GM19035 (cell line): ENCODE measurements at regions not wholly inside any gene's neighbourhood (a gene's known extent, or its start where the extent isn't known, plus 50 kb on each side); places are given as distances from the start of the nearest gene placed in this dataset.
A peak's percentile ranks its signal among the peaks of the same experiment; 100 is the strongest.
"Not testable (repeated sequence)": the region's sequence is repeated elsewhere in the genome, so short reads cannot be mapped to it uniquely, and the experiment has no call there.

Experiments
- ATAC-seq: cut with Tn5 transposase; IDR thresholded peaks from one replicate; pipeline ENCODE4 v1.9.1; 2021; ENCODE audit not compliant: unreplicated experiment

DNA sequence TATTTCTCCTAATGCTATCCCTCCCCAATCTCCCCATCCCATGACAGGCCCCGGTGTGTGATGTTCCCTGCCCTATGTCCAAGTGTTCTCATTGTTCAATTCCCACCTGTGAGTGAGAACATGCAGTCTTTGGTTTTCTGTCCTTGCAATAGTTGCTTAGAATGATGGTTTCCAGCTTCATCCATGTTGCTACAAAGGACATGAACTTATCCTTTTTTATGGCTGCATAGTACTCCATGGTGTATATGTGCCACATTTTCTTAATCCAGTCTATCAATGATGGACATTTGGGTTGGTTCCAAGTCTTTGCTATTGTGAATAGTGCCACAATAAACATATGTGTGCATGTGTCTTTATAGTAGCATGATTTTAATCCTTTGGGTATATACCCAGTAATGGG, 51.3 kb upstream of the RIOK2 start:
- not testable (repeated sequence) for ATAC-seq

GRCh38 chr5:97242341-97242740, 59.3 kb upstream of the RIOK2 start:
- no peak for ATAC-seq

GRCh38 chr5:97243353-97243752, 60.3 kb upstream of the RIOK2 start:
- no peak for ATAC-seq

DNA sequence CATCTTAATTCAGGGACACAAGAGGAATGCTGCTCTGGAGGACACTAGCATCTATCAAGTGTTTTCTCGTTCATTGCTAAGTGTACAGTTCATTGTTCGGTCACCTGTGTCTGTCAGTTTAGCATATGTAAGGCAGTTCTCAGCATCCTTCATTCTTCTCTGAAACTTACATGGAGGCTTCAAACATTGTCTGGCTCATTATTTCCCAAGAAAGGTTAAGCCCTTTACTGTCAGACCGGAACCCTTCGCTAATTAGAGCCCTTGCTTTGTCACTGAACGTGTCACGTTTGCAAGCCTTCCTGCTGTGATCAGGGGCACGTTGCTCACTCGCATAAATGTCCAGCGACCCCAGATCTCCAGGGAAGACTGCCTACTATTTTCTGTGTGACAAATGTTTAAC, 62.3 kb upstream of the RIOK2 start:
- ATAC-seq = no peak

- ATAC-seq = no peak
Measured at GRCh38 chr5:97250113-97250512, 67.1 kb upstream of the RIOK2 start.

GRCh38 chr5:97266076-97266475, 83.0 kb upstream of the RIOK2 start:
- no peak for ATAC-seq

- ATAC-seq = no peak
Measured at GRCh38 chr5:97266576-97266975, 83.5 kb upstream of the RIOK2 start.

DNA sequence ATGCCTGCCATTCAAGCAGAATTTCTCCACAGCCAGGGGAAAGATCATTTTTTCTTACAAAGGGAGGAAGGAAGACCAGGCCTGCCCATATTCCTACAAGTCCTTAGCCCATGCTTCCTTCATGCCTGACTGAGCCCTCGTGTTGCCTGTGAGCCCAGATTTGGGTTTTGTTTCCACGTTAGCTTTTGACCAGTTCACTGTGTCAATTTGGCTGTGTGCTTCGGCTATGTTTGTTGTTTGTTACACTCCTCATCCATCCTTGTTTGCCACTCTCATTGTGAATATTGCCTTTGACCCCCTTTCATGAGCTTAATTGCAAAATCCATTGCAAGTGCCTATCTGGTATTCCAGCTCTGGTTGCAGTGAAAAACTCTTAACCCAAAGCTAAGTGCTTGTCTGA, 84.7 kb upstream of the RIOK2 start:
- ATAC-seq = no peak

- ATAC-seq = no peak
Measured at GRCh38 chr5:97276474-97277120, 93.5 kb upstream of the RIOK2 start.

DNA sequence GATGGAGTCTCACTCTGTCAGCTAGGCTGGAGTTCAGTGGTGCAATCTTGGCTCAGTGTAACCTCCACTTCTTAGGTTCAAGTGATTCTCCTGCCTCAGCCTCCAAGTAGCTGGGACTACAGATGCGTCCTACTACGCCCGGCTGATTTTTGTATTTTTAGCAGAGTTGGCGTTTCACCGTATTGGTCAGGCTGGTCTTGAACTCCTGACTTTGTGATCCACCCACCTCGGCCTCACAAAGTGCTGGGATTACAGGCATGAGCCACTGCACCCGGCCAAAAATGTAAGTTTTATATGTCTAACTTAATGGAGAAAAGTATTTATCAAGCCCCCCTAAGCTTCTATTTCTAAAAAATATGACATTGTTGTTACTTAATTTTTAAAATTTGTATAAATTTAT, 98.2 kb upstream of the RIOK2 start:
- ATAC-seq = no peak

DNA sequence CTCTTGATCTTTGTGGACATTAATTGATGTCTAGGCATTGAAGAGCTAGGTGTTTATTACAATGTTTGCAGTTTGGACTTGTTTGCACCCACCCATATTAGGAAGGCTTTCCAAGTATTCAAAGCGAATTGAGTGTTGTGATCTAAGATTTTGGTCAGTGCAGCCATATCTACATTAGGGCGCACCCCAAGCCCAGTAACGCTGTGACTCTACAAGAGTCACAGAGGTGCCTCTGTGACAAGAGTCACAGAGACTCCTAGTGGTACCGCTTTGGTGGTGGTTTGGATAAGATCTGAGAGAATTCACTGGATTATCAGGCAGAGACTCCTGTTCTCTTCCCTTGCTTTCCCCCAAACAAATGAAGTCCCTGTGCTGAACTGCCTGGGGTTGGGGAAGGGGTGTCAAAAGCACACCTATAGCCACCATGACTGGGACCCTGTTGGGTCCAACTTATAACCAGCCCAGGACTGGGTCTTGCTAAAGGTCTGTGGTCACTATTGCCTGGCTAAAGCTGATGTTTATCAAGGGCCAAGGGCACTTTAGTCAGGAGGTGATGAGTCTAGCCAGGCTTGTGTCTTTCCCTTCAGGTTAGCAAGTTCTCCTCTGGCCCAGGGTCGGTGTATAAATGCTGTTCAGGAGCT, 114.1 kb upstream of the RIOK2 start:
- ATAC-seq = peak; percentile 99

GRCh38 chr5:97297704-97298091, 114.7 kb upstream of the RIOK2 start:
- ATAC-seq = peak; percentile 23

GRCh38 chr5:97301181-97301580, 118.1 kb upstream of the RIOK2 start:
- ATAC-seq = not testable (repeated sequence)

GRCh38 chr5:97338729-97339128, 155.7 kb upstream of the RIOK2 start:
- ATAC-seq = no peak

DNA sequence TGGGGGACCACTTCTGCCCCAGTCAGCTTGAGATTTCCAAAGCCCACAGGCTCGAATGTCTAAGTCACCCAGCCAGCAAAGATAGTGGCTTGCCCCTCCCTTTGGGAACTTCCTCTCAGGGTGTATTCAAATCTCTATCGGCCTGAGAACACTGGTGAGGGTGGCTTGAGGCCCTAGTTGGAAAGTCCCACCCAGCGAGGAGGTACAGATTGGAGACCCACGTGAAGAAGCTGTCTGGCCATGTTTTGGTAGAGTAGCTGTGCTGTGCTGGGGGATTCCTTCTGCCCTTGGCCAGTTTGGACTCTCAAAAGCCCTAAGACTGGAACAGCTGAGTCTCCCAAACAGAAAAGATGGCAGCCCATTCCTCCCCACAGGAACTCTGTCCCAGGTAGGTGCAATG, 172.7 kb upstream of the RIOK2 start:
- ATAC-seq = peak; percentile 93

DNA sequence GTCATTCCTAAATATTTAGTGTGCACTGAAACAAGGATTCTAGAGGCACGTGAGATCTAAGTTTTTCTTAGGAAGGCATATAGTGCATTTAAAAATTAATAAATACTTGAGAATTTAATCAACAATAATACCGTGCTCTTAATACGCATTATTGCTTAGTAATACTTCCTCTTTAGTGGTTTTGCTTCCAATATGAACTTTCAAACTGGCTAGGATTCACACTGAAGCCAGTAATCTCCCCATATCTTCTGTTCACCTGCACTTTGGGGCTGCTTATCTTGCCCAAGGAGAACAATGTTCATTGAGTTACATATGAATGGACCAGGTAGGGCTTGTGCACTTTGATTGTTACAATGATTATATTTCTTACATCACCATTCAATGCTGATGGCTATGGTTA, 180.5 kb upstream of the RIOK2 start:
- ATAC-seq = no peak

DNA sequence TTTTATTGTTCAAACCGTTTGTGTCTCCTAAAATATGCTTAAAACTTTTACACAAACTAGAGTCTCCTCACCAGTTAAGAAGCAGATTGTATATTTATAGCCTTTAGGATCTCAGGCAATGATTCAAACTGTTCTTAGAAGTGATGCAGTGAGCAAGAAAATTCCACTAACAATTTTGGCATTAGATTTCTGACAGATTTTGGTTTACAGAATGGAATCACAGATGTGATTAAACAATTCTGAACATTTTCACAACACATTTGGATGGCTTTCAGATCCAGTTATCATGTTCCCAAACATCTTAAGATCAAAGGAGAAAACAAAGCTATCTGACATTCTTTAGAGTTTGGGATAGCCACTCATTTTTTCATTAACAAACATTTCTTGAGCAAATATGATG, 181.7 kb upstream of the RIOK2 start:
- ATAC-seq = no peak

DNA sequence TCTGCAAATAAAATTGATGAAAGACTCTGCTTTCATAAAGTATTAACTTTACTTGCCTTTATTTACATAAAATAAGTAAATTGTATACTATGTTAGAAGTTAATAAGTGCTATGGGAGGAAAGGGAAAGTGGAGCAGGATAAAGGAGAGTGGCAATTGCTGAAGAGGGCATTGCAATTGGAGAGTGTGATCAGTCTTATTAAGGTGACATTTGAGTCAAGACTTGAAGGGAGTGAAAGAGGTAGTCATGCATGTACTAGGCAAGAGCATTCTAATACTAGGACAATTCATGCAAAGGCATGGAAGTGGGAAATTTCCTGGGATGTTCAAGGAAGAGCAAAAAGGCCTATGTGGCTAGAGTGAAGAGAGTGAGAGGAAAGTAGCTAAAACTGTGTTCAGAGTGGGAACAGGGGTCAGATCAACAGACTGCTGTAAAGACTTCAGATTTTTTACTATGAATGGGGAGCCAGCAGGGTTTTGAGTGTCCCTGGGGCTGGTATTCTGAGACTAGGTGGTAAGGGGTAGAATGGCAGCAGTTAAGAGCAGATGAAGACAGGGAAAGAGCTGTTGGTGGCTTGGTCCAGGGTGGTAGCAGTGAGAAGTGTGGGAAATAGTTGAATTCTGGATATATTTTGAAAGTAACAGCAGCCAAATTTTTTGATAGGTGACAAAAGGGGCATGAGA, 182.3 kb upstream of the RIOK2 start:
- ATAC-seq = no peak

GRCh38 chr5:97365918-97366317, 182.9 kb upstream of the RIOK2 start:
- ATAC-seq = no peak

DNA sequence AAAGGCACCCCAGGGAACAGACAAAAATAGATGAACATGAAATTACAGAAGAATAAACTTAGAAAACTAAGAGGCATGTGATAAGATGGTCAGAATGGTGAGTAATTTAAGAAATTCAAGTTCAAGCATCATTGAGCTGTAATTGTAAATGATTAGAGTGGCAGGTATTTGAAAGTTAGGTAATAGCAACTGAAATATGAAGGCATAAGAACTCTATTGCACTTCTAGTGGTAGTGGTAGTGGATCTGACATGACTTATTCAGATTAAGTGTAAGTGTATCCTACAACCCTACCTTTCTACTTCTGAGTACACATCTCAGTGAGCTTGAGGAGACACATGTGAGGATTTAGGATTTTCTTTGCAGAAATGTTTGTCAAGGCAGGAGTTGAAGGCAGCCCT, 192.9 kb upstream of the RIOK2 start:
- ATAC-seq = no peak

DNA sequence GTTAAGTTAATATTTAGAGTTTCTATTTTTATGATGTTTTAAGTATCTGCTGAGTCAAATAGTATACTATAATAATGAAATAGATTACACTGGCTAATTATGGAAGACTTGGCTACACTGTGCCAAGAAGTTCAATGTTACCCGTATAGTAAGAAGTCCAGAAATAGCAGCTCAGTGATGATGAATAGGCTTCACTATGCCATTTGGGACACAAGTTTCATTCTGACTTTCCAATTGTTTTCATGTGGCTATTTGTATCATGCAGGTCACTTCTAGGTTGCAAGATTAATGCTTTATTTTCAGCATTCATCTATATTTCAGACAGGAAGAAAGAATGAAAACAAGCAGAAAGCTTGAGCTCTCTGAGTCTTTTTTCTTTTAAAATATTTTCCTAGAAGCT, 194.5 kb upstream of the RIOK2 start:
- no peak for ATAC-seq

DNA sequence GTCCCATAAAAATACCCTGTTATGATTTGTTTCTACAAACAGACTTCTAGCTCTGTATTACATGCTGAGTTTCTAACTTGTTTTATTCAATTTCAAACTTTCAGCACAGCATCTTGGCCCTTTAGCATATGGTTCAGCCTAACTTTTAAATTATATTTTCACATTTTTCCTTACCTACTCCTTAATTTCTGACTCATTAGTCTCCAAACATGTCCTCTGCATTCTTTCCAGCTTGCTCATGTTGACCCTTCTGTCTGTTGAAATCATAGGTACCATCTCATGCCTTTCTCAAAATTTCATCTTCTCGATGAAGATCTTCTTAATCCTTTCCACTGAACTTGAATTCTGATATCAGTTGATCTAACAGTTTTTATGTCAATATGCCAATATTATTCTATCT, 200.9 kb upstream of the RIOK2 start:
- ATAC-seq = no peak

DNA sequence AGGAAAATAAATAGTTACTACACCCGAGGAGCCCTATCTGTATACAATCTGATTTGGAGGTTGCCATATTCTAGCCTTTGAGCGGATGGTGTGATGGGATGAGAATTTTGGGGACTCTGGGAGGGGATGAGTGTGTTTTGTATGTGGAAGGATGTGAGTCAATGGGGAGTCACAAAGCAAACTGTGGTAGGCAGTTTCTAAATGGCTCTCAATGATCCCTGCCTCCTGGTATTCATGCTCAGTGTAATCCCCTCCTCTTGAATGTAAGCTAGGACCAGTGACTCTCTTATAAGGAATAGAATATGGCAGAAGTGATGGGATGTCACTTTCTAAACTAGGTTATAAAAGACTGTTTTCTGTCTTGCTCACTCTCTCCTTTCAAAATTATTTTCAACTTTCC, 205.7 kb upstream of the RIOK2 start:
- no peak for ATAC-seq
